ENCODE measurements at regions not wholly inside any gene's neighbourhood (a gene's known extent, or its start where the extent isn't known, plus 50 kb on each side); places are given as distances from the start of the nearest gene placed in this dataset.

GRCh38 chr13:58165617-58166016 is 534.1 kb downstream of the PCDH17 start:
- TF ChIP-seq POLR2AphosphoS5 (IDR thresholded peaks at IDR 0.05; ENCODE audit: low read depth, low read length) (no peak), POLR2A (IDR thresholded peaks at IDR 0.05; ENCODE audit: low read depth, low read length) (no peak), TAF1 (IDR thresholded peaks at IDR 0.05; ENCODE audit: borderline replicate concordance, low read depth, low read length) (no peak)

Data from GM12892 (cell line).